HG03439 (cell line): ENCODE measurements at regions not wholly inside any gene's neighbourhood (a gene's known extent, or its start where the extent isn't known, plus 50 kb on each side); places are given as distances from the start of the nearest gene placed in this dataset.

Experiments
- ATAC-seq: cut with Tn5 transposase; IDR thresholded peaks from one replicate; pipeline ENCODE4 v1.9.1; 2021; ENCODE audit warnings: mild to moderate bottlenecking, moderate library complexity; ENCODE audit not compliant: unreplicated experiment

- ATAC-seq: peak; percentile 61
Measured at GRCh38 chr13:84917252-84917878, 881.9 kb downstream of the SLITRK6 start.

GRCh38 chr13:84912720-84913119, 886.5 kb downstream of the SLITRK6 start:
- no peak for ATAC-seq

- ATAC-seq: no peak
Measured at GRCh38 chr13:84910423-84910822, 888.8 kb downstream of the SLITRK6 start.

- no peak for ATAC-seq
Measured at GRCh38 chr13:84903391-84903790, 895.8 kb downstream of the SLITRK6 start.

GRCh38 chr13:84902243-84902642, 897.0 kb downstream of the SLITRK6 start:
- ATAC-seq: no peak

- ATAC-seq: no peak
Measured at GRCh38 chr13:84896128-84896527, 903.1 kb downstream of the SLITRK6 start.

GRCh38 chr13:84894749-84895148, 904.5 kb downstream of the SLITRK6 start:
- no peak for ATAC-seq

GRCh38 chr13:84885868-84886267, 913.4 kb downstream of the SLITRK6 start:
- ATAC-seq: no peak

- ATAC-seq: no peak
Measured at GRCh38 chr13:84873951-84874350, 925.3 kb downstream of the SLITRK6 start.

- ATAC-seq: no peak
Measured at GRCh38 chr13:84870190-84870589, 929.0 kb downstream of the SLITRK6 start.

GRCh38 chr13:84867246-84867645, 932.0 kb downstream of the SLITRK6 start:
- ATAC-seq: no peak

GRCh38 chr13:84865783-84866221, 933.4 kb downstream of the SLITRK6 start:
- ATAC-seq: no peak

GRCh38 chr13:84864341-84864740, 934.9 kb downstream of the SLITRK6 start:
- no peak for ATAC-seq

- no peak for ATAC-seq
Measured at GRCh38 chr13:84847107-84847506, 952.1 kb downstream of the SLITRK6 start.

- ATAC-seq: no peak
Measured at GRCh38 chr13:84845907-84846619, 953.2 kb downstream of the SLITRK6 start.

GRCh38 chr13:84844473-84844872, 954.7 kb downstream of the SLITRK6 start:
- ATAC-seq: no peak

- no peak for ATAC-seq
Measured at GRCh38 chr13:84843368-84843767, 955.9 kb downstream of the SLITRK6 start.

GRCh38 chr13:84834201-84834600, 951.9 kb upstream of the SLITRK1 start:
- no peak for ATAC-seq

- no peak for ATAC-seq
Measured at GRCh38 chr13:84831666-84832657, 949.7 kb upstream of the SLITRK1 start.

GRCh38 chr13:84823528-84823927, 941.3 kb upstream of the SLITRK1 start:
- ATAC-seq: no peak

GRCh38 chr13:84821261-84821660, 939.0 kb upstream of the SLITRK1 start:
- ATAC-seq: no peak
